HG03432 (cell line): ENCODE measurements at regions not wholly inside any gene's neighbourhood (a gene's known extent, or its start where the extent isn't known, plus 50 kb on each side); places are given as distances from the start of the nearest gene placed in this dataset.
"Not testable (repeated sequence)": the region's sequence is repeated elsewhere in the genome, so short reads cannot be mapped to it uniquely, and the experiment has no call there.

Source experiments
- ATAC-seq: cut with Tn5 transposase; IDR thresholded peaks from one replicate; pipeline ENCODE4 v1.9.1; 2021; ENCODE audit warnings: mild to moderate bottlenecking, moderate library complexity; ENCODE audit not compliant: unreplicated experiment

DNA sequence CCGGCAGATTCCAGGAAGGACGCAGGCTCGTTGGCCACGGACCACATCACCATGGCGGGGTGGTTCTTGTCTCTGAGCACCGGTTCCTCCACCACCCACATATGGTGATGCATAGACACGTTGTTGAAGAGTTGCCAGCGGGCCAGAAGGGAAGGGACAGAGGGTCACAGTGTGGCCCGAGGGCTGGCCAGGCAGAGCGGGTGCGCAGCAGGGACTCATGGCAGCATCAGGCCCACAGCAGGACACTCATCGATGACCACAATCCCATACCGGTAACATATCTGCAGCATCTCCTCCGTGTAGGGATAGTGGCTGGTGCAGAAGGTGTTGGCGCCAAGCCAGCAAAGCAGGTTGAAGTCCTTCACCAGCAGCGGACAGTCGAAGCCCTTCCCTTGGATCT, 469.2 kb upstream of the FAM174A start:
- not testable (repeated sequence) for ATAC-seq

DNA sequence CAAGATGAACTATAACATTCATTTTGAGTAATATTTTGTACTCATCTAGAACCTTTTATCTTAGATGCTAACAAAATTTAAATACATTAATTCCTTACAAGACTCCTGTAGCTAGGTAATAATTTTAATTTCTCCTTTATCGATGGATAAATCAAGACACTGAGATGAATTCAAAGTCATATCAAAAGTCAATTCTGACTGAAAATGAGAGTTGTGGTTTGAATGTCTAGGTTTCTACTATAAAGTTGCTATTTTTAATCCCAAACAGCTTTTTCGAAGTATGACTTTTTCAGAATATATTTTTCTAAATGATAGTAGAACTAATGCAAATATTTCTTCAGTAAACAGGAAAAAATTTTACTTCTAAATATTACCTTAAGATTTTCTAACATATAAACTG, 491.7 kb upstream of the FAM174A start:
- ATAC-seq: peak; percentile 48

DNA sequence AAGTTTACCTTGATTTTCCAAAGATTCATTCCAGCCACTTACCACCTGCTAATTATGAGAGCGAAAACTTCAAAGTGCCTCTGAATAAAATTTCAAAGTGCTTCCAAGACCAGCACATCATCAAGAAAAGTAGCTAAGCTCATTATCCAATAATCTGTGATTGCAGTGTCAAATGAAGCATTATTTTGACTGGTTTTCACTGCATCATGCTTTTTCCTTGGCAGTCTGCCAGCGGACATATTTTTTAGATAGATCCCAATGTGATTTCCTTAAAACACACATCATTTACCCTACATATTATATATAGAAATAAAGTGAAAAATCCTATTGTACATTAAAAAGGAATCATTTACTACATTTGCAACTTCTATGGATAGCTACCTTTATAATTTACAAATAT, 508.6 kb upstream of the FAM174A start:
- no peak for ATAC-seq

DNA sequence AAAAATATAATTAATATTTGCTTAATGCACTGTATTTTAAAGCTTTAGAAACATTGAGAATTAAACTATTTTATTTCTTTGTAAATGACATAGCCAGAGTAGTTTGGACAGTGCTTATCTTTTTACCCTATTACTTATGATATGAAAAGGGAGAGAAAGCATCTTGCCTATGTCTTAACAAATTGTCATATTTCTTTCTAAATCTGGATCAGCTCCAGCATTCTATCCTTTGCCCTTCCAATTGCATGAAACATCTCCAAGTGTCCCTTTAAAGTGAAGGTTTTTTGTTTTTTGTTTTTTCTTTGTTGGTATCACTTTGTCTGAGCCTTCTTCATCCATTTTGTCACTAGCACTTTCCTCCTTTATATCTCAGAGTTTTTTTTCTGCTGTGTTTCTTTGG, 511.6 kb upstream of the FAM174A start:
- ATAC-seq: no peak

DNA sequence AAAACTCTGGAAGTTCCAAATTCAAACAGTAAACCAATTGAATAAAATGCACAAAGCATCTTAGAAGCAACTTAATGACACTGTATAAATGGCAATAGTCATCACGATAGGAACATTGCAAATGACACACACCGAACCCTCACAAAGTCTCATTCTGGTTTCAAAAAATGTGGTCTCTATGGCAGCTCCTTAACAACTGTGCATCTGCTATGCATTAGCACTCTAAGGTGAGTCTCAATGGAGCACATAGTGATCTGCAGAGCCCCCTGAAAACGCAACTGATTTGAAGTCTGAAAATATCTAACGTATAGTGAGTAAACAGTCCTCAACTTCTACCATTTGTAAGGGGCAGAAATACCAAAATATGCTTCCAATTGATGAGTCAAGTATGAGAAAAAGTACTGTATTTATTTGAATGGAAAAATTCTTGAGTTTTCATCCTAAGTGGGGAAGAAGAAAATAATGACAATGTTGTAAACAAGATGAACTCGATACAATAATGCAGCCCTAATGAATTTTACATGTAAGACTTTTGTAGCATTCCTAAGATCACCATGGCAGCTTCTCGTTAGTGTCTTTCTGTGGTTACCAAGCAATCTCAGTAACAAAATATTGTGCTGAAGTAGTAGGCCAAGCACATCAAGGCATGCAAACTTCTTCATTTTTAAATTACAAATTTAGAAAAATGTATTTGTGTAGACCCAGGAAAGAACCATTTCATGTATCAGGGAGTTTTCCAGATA, 517.5 kb upstream of the FAM174A start:
- no peak for ATAC-seq

DNA sequence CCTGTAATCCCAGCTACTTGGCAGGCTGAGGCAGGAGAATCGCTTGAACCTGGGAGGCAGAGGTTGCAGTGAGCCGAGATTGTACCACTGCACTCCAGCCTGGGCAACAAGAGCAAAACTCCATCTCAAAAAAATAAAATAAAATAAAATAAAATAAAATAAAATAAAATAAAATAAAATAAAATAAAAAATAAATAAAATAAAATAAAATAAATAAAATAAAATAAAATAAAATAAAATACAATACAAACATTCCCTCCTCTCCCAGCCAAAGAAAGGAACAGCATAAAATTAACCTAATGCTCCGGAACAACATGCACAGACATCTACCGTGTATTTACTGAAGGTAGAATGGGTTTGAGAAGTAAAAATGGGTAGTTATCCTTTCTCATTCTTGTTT, 521.9 kb upstream of the FAM174A start:
- not testable (repeated sequence) for ATAC-seq

DNA sequence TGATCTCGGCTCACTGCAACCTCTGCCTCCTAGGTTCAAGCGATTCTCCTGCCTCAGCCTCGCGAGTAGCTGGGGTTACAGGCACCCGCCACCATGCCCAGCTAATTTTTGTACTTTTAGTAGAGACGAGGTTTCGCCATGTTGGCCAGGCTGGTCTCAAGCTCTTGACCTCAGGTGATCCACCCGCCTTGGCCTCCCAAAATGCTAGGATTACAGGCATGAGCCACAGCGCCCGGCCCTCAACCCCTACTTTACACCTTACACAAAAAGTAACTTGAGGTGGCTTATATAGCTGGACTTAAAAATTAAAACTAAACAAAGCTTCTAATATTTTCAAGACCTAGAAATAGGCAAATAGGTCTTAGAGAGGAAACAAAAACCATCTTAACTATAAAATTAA, 524.0 kb upstream of the FAM174A start:
- not testable (repeated sequence) for ATAC-seq

DNA sequence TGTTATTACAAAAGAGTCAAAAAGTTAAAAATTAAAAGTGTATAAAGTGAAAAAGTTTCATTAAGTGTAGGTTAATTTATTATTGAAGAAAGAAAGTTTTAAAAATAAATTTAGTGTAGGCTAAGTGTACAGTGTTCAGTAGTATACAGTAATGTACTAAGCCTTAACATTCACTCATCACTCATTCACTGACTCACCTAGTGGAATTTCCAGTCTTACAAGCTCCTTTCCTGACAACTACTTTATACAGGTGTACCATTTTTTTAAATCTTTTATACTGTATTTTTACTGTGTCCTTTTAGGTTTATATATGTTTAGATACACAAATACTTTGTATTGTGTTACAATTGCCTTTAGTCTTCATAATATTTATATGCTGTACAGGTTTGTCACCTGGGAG, 530.2 kb upstream of the FAM174A start:
- no peak for ATAC-seq

DNA sequence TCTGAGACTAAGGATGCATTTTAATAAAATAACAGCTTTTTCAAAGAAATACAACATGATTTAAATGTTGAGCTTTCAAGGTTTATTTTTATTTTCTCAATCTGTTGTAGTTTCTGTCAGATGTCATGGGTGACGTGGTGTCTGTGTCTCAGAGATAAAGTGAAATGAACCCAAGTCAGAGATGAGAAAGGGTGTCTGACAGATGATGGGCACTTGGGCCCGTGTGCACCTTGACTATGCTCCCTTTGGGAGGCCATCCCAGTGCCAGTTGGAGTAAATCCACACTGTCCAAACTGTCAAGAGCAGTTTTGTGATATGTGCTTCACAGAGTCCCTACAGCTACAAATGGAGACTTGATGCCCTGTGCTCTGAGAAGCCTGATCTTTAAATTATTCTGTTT, 536.9 kb upstream of the FAM174A start:
- no peak for ATAC-seq

DNA sequence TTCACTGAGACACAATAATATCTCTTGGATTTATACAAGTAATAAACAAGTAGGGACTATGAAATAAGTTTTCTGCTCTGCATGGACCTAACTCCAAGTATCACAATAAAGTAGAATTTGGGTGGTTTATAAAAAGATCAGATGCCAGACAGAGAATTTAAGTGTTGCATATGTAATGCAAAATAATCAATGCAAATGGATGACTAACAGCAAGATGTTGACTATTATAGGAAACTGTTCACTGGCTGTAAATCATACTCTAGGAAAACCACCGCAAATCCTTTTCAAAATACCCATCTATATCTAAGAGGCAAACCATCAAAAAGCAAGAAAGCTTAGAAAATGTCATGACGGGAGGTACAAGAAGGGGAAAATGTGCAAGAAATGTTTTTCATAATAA, 539.8 kb upstream of the FAM174A start:
- no peak for ATAC-seq

DNA sequence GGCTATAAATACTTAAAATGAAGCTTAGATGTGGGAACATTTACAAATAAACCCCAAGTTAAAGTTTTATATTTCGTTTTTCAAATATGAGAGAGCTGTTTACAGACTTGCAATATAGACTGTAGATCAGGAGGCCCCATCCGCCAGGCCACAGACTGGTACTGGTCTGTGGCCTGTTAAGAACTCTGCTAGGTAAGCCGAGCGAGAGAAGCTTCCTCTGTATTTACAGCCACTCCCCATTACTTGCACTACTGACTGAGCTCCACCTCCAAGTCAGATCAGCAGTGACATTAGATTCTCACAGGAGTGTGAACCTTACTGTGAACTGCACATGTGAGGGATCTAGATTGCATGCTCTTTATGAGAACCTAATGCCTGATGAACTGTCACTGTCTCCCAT, 561.4 kb upstream of the FAM174A start:
- no peak for ATAC-seq

DNA sequence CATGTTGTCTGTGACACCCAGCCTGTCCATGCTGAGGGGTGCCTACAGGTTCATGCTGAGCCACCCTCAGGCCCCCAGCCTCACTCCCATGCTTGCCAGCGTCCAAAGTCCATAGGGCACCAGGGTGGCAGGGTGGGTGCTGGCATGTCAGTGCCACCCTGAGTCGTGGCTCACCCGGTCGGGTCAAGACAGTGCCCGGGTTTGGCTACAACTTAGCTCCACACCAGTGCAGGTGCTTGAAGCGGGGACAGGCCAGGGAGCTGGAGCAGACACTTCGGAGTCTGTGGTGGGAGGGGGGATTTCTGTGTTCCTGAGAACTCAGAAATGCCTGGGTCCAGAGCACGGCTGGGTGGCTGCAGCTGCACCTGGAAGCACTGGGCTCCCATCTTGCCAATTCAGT, 579.2 kb upstream of the FAM174A start:
- ATAC-seq: no peak

DNA sequence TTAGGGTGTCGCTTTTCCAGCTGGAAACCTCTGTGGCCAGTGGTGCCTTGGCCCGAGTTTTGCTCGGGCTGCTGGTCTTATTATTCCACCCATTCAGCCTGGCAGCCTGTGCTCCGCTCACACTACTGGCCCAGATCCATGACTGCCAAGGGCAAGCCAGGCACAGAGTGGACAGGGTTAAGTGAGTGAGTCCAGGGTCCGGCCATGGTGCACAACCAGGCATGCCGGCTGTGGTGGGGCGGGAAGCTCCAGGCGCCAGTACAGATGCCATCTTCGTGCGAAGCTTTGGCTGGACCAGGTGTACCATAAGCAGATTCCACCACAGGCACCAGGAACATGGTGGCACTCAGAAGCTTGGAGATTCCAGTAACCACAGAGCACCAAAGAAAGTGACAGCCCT, 580.2 kb upstream of the FAM174A start:
- no peak for ATAC-seq

DNA sequence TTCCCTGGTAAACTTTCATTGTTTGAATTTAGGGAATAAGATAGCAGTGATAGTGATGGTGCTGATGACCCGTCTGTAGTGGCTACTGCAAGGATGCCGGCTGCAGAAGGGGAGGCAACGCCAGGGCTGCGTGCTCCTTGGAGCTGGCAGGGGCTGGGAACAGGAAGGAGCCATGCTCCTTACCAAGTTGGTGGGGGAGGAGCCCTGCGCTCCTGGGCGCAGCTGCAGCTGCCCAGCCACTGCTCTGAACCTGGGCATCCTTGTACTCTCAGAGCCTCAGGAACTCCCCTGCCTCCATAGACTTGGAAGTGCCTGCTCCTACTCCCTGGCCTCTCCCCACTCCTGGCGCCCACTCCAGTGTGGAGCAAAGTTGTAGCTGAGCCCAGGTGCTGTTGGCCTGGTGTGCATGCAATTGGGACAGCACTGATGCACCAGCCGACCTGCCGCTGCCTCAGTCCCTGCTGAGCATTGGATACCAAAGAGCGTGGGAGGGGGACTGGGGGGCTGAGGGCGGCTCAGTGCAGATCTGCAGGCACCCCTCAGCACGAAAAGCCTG, 585.1 kb upstream of the FAM174A start:
- no peak for ATAC-seq

DNA sequence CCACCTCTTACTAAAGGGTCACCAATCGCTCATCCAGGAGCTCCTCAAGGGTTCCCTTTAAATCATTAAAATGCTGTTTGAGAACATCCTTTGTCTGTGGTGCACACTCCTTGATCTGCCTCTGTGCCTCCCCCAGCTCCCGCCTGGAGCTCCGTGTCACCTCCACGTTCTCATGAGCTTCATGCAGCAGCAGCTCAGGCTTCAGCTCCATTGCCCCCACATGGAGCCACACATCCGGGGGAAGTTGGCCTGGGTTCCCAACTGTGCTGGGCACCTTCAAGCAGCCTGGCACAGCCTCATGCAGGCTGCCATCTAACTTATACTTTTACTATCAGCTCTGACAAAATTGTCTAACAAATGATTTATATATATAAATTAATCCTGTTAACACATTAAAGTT, 585.8 kb upstream of the FAM174A start:
- ATAC-seq: no peak

DNA sequence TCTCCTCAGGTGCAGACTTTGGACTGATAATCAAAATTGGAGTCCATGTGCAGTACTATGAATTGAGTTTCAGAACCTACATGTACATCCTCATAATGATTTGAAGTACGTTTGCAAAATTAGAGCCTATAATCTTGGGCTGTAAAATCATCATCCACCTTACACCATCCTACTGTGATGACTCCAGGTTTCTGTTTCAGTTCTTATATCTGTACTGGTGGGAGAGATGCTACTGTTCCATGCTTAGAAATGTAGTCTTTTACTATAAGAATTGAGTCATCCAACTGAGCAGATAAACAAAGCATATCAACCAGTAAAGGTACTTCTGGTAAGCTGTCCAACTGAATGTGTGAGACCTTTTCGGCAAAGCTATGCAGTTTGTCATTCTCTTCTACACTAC, 586.3 kb upstream of the FAM174A start:
- ATAC-seq: no peak

DNA sequence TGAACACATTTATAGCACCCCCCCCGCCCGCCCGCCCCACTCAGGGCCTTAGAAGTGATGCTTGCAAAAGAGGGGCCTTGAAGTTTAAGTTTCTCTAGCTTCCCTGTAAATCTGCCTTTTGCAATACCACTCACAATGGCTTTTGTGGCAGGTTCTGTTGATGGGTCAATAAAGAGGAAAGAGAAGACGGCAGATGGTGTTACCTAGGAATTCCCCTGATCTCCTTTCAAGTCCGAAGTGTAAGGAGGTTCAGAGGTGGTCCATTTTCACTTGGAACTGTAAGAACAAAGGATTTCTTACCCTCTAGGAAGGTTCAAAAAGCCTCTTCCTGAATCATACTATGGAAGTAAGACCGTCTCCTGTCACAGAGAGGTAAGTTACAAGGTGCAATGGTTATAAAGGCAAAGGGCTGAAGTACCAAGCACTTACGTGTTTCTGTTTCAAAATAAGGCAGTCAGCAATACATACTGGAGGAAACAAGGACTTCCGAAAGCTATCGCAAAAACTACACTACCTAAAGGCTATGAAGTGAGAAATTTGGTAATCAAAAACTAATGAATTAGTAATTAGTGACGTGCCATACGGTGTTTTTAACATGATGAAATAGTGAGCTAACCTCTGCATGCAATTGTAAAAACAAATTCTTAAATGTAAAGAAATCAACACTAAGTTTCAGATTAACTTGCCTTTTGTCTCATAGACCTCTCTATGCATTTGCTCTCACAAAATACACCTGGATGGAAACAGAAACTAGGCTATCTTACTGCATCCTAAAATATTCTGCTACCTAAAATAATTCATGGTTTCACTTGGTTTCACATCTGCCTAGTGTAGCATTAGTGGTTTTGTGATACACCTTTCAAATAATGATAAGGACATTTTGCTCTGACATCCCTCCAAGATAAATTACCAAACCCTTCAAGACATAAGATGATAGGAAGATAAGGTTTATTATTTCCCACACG, 589.4 kb upstream of the FAM174A start:
- peak; percentile 45 for ATAC-seq

DNA sequence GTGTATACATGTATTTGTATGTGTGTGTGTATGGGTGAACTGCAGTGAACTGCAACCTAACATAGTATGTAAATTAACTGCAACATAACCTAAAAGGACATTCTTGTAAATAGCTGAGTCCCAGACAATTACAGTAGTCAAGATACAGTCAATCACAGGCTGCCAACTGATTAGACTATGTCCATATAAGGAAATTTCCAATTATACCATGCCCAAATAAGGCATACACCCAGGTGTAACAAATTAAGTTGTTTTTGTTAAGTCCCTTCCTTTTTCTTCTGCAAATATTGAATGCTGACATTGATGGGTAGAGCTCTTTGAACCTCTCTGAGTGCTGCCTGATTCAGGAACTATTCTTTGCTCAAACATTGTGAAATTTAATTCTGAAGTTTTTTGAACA, 594.6 kb upstream of the FAM174A start:
- ATAC-seq: no peak

DNA sequence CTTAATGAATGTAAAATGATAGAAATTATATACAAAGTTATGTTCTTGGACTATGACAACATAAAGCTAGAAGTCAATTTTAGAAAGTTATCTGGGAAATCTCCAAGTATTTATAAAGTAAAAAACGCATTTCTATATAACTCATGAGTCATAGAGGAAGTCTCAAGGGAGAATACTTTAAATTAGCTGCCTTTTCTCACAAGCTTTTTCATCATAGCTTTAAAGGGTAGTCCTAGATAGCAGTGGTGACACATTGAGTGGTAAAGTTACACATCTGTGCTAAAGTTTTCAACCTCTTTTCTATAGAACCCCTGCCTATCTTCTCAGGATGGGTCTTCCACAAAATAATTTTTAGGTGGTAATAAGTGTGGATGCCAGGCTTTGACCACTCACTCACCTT, 598.3 kb upstream of the FAM174A start:
- no peak for ATAC-seq

DNA sequence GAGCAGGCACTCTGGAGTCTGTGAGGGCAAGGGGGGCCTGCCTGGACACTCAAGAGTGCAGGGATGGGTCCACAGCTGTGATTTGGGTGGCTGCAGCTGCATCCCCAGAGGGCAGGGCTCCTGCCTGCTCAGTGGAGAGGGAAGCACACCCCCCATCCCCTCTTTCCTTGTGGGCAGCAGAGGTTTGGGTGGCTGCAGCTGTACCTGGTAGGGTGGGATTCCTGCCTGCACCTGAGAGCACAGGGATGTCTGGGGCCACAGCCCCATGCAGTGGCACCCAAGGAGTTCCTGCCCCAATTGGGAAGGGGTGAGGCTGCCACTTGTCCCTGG, 605.4 kb upstream of the FAM174A start:
- no peak for ATAC-seq

DNA sequence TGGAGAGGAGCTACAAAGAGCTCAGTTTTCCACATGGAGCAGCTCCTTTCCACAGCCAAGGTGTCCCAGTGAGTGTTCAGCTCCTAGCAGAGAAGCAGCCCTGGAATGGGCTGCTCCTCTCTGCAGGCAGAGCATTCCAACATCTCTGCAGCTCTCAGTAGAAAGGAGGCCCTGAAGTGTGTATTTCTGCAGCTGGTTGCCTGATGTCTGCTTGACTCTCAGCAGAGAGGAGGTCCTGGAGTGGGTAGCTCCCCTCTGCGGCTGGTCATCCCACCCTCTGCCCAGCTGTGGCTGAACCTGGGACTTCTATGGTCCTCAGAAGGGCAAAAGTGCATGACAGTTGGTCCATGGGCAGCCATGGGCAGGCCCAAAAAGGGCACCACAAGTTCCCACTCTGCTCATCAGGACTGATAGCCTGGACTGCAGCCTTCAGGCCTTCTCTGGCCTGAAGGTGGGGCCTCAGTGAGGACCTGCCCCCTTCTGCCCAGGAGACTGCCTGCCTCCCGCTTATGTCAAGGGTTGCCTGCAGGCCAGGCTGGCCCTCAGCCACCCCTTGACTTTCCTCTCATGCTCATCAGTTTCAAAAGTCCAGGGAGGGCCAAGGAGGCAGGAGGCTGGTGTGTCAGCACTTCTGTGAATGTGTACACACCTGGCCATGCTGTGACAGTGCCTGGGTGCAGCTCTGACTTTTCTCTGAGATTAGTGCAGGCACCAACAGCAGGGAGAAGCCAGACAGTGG, 605.9 kb upstream of the FAM174A start:
- no peak for ATAC-seq
